ENCODE measurements at regions not wholly inside any gene's neighbourhood (a gene's known extent, or its start where the extent isn't known, plus 50 kb on each side); places are given as distances from the start of the nearest gene placed in this dataset.

GRCh38 chrX:110531873-110532580 lies 173.4 kb downstream of the RTL9 start:
- TF ChIP-seq CTCF (IDR thresholded peaks at IDR 0.05 in 4 of 5, conservative IDR thresholded peaks at IDR 0.05 in 1 of 5): no peak
- TF ChIP-seq POLR2A (IDR thresholded peaks at IDR 0.05): no peak
